GM12878 (cell line): ENCODE measurements at regions not wholly inside any gene's neighbourhood (a gene's known extent, or its start where the extent isn't known, plus 50 kb on each side); places are given as distances from the start of the nearest gene placed in this dataset.

Experiments
- ATAC-seq: fragments of 200-7000 bp; cut with Tn5 transposase; 3 replicates; pipeline ENCODE4 v1.9.1; 2020; ENCODE audit warnings: mild to moderate bottlenecking, moderate library complexity
- BruUV-seq: library from RNA; stranded (reverse); fragments of 400-500 nt; replicated peaks from 2 replicates; lab custom pipeline; 2021; lab: Mats Ljungman, UMichigan
- CTCF ChIA-PET: fragments of 300-600 bp; sonication (Branson Sonifier 250); formaldehyde crosslinking; extraction: SDS; loops from one replicate; lab custom pipeline; 2021; ENCODE audit warnings: inconsistent platforms; lab: Yijun Ruan, JAX
- POLR2A ChIA-PET: fragments of 350-600 bp; formaldehyde crosslinking; extraction: SDS; loops from one replicate; lab custom pipeline; 2021; ENCODE audit warnings: inconsistent platforms; lab: Charles Lee
- RAD21 ChIA-PET: fragments of 300-600 bp; sonication (Branson Sonifier 250); formaldehyde crosslinking; loops from one replicate; lab custom pipeline; 2023; ENCODE audit warnings: antibody characterized with exemption; ENCODE audit not compliant: unreplicated experiment; lab: Charles Lee
- SMC1A ChIA-PET: fragments of 300-600 bp; sonication (Branson Sonifier 250); formaldehyde crosslinking; loops from one replicate; lab custom pipeline; 2023; ENCODE audit not compliant: unreplicated experiment, uncharacterized antibody; lab: Charles Lee
- DNase-seq: peaks from one replicate; pipeline ENCODE4 v3.0.0-alpha.2; 2011; ENCODE audit warnings: low read depth, low spot score
- FAIRE-seq: peaks from 3 replicates; lab custom pipeline; 2011; peaks lifted over from hg19 to GRCh38; lab: Jason Lieb, UNC
- H2AFZ ChIP-seq: 2 replicates; pipeline ENCODE4 v1.6.0; 2011; ENCODE audit warnings: low read depth, low read length, control low read depth; ENCODE audit not compliant: control insufficient read depth
- H3K27ac ChIP-seq: 2 replicates; pipeline ENCODE4 v1.5.1; 2011; ENCODE audit warnings: control low read depth; ENCODE audit not compliant: control insufficient read depth, insufficient read depth
- H3K27me3 ChIP-seq, 2 experiments: replicated peaks in 1 of 2; 2 replicates each; pipeline versions ENCODE4 v1.6.0 to v1.6.1; 2011; ENCODE audit warnings: low read length in 1 of 2; ENCODE audit not compliant: control insufficient read depth in 2 of 2, insufficient read depth in 2 of 2
- H3K36me3 ChIP-seq, 2 experiments: 2 replicates each; pipeline ENCODE4 v1.5.1; 2011; ENCODE audit warnings: low read length in 1 of 2; ENCODE audit not compliant: control insufficient read depth in 2 of 2, insufficient read depth in 2 of 2
- H3K4me1 ChIP-seq: 2 replicates; pipeline ENCODE4 v1.6.1; 2011; ENCODE audit warnings: mild to moderate bottlenecking, low read length, moderate library complexity, mixed read lengths; ENCODE audit not compliant: control insufficient read depth, insufficient read depth
- H3K4me2 ChIP-seq: 2 replicates; pipeline ENCODE4 v1.6.0; 2011; ENCODE audit warnings: control low read depth; ENCODE audit not compliant: control insufficient read depth, insufficient read depth
- H3K4me3 ChIP-seq: fragments of 200-600 bp; sonication (generic); 2 replicates; pipeline ENCODE4 v1.5.1; 2016
- H3K79me2 ChIP-seq: 2 replicates; pipeline ENCODE4 v1.6.0; 2011; ENCODE audit warnings: low read length; ENCODE audit not compliant: control insufficient read depth, insufficient read depth
- H3K9ac ChIP-seq: 2 replicates; pipeline ENCODE4 v1.8.0; 2011; ENCODE audit warnings: low read length, control low read depth, mixed read lengths; ENCODE audit not compliant: control insufficient read depth, insufficient read depth
- H3K9me3 ChIP-seq: replicated peaks from 3 replicates; pipeline ENCODE4 v1.5.1; 2011; ENCODE audit warnings: mild to moderate bottlenecking, low read length; ENCODE audit not compliant: control insufficient read depth, insufficient read depth
- H4K20me1 ChIP-seq: 2 replicates; pipeline ENCODE4 v1.6.0; 2011; ENCODE audit not compliant: control insufficient read depth, insufficient read depth
- BHLHE40 ChIP-seq, 2 experiments: fragments of 450-650 bp in 1 of 2; IDR thresholded peaks; 2 replicates each; pipeline ENCODE4 v1.6.1; 2011 to 2017; ENCODE audit warnings: low read depth in 2 of 2, borderline replicate concordance in 1 of 2, improper control_type of control experiment in 1 of 2, low read length in 1 of 2, mild to moderate bottlenecking in 1 of 2
- CBX3 ChIP-seq: fragments of 200-600 bp; sonication (generic); IDR thresholded peaks from 2 replicates; pipeline ENCODE4 v1.6.1; 2016; ENCODE audit warnings: low read depth, borderline replicate concordance
- JUNB ChIP-seq: IDR thresholded peaks from 2 replicates; pipeline ENCODE4 v1.6.1; 2016; ENCODE audit warnings: antibody characterized with exemption, mild to moderate bottlenecking
- MYB ChIP-seq: fragments of 150-350 bp; IDR thresholded peaks from 2 replicates; pipeline ENCODE4 v1.6.1; 2014; ENCODE audit warnings: mild to moderate bottlenecking, low read depth, low read length, borderline replicate concordance
- RUNX3 ChIP-seq: IDR thresholded peaks from 2 replicates; pipeline ENCODE4 v1.6.1; 2012; ENCODE audit warnings: low read length, inconsistent platforms
- SREBF2 ChIP-seq: IDR thresholded peaks from 2 replicates; pipeline ENCODE4 v1.6.1; 2012; ENCODE audit warnings: mild to moderate bottlenecking, low read length
- TBL1XR1 ChIP-seq: IDR thresholded peaks from 2 replicates; pipeline ENCODE4 v1.6.1; 2012; ENCODE audit warnings: low read depth, low read length, improper control_type of control experiment
- WGBS: methylation state at CpG from one replicate; pipeline ENCODE4 v1.1.6; 2016; ENCODE audit warnings: low lambda C conversion rate; ENCODE audit not compliant: insufficient replicate concordance, insufficient coverage; ENCODE audit errors: missing lambda C conversion rate; 5-methylcytosine and 5-hydroxymethylcytosine counted together
- in situ Hi-C: fragments of 300-500 bp; cut with MboI; formaldehyde crosslinking; loops from 9 replicates; pipeline ENCODE4 v1.14.3; 2018; ENCODE audit warnings: mixed read lengths
- intact Hi-C: fragments of 100-400 bp; cut with micrococcal nuclease; formaldehyde crosslinking; loops from one replicate; pipeline ENCODE4 v1.14.2; 2022; ENCODE audit not compliant: unreplicated experiment
- TF ChIP-seq, protein P1 (sequence below): fragments of 450-650 bp; IDR thresholded peaks from 2 replicates; pipeline ENCODE4 v1.6.1; 2018; ENCODE audit warnings: borderline replicate concordance, mild to moderate bottlenecking; ENCODE audit not compliant: partially characterized antibody
- TF ChIP-seq, protein P2 (sequence below), 3 experiments: IDR thresholded peaks in 2 of 3; conservative IDR thresholded peaks in 1 of 3; 2 replicates each; pipeline ENCODE4 v1.5.1; 2011; ENCODE audit warnings: low read depth in 3 of 3, low read length in 3 of 3, mild to moderate bottlenecking in 3 of 3, control low read depth in 2 of 3, moderate library complexity in 2 of 3, inconsistent platforms in 1 of 3, mixed read lengths in 1 of 3; ENCODE audit not compliant: control insufficient read depth in 2 of 3, insufficient read depth in 1 of 3; ENCODE audit errors: extremely low read depth in 1 of 3
- TF ChIP-seq, protein P3 (sequence below): fragments of 450-650 bp; conservative IDR thresholded peaks from 2 replicates; pipeline ENCODE4 v1.6.1; 2017; ENCODE audit warnings: mild to moderate bottlenecking, moderate library complexity
- TF ChIP-seq, protein P4 (sequence below): fragments of 450-650 bp; IDR thresholded peaks from 2 replicates; pipeline ENCODE4 v1.6.1; 2017; ENCODE audit warnings: antibody characterized with exemption, mild to moderate bottlenecking, moderate library complexity
- TF ChIP-seq, protein P5 (sequence below): IDR thresholded peaks from 2 replicates; pipeline ENCODE4 v1.6.1; 2011; ENCODE audit warnings: low read depth, mild to moderate bottlenecking, low read length, moderate library complexity, borderline replicate concordance; ENCODE audit errors: extremely low read depth
- TF ChIP-seq, protein P6 (sequence below): IDR thresholded peaks from 2 replicates; pipeline ENCODE4 v1.6.1; 2011; ENCODE audit warnings: low read depth, low read length, improper control_type of control experiment, borderline replicate concordance

DNA sequence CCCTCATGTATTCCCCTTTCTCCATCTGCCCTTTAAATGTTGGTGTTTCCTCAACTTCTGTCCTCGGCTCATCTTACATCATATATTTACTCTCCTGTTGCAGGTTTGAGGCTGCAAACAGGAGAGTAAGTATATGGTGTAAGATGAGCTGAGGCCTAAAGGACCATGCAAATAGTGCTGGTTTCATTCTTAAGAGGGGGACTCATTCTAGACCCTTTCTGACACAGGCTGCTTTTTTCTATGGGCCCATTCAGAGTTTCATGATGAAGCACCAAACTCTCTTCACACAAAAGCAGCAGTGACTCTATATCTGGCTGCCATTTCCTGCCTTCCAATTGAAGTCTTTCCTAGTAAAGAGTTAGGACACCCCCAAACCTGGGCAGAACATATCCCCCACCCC lies 218.5 kb downstream of the PHLDA1 start:
- H3K4me1 ChIP-seq = peaks cover 4% of the 10 kb centered on the region; the same call in 1 of the 2 replicates
- BruUV-seq = no TSS peak
- ChIA-PET SMC1A (interaction anchor here (0.8 to 5.6 kb wide), 5 partner anchors 10 to 286 kb away, joined by 3 to 47 read pairs (median 3); partner anchors contain the start of gene PHLDA1), CTCF (no interaction called here), RAD21 (no interaction called here), POLR2A (no interaction called here)
- no peak for DNase-seq
- no peak overlapping the region for H2AFZ ChIP-seq
- no peaks in the 10 kb centered on the region for H3K9me3 ChIP-seq
- in situ Hi-C loops (no loop called here), intact Hi-C loops (no loop called here)
- FAIRE-seq = no peak
- H3K79me2 ChIP-seq = no peaks in the 10 kb centered on the region
- H4K20me1 ChIP-seq = no peaks in the 10 kb centered on the region
- peak; percentile 45 for ATAC-seq
- H3K4me3 ChIP-seq = no peak overlapping the region
- WGBS = 44% methylated on average over 1 of the region's 1 CpG
- no peaks in the 10 kb centered on the region for H3K36me3 ChIP-seq
- no peaks in the 10 kb centered on the region for H3K27me3 ChIP-seq
- H3K27ac ChIP-seq = no peak overlapping the region
- no peak overlapping the region for H3K4me2 ChIP-seq
- H3K9ac ChIP-seq = no peak overlapping the region
- TF ChIP-seq, protein P1, sequence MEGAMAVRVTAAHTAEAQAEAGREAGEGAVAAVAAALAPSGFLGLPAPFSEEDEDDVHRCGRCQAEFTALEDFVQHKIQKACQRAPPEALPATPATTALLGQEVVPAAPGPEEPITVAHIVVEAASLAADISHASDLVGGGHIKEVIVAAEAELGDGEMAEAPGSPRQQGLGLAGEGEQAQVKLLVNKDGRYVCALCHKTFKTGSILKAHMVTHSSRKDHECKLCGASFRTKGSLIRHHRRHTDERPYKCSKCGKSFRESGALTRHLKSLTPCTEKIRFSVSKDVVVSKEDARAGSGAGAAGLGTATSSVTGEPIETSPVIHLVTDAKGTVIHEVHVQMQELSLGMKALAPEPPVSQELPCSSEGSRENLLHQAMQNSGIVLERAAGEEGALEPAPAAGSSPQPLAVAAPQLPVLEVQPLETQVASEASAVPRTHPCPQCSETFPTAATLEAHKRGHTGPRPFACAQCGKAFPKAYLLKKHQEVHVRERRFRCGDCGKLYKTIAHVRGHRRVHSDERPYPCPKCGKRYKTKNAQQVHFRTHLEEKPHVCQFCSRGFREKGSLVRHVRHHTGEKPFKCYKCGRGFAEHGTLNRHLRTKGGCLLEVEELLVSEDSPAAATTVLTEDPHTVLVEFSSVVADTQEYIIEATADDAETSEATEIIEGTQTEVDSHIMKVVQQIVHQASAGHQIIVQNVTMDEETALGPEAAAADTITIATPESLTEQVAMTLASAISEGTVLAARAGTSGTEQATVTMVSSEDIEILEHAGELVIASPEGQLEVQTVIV = no peak
- no peak for TF ChIP-seq CBX3
- TF ChIP-seq RUNX3 = no peak
- no peak for TF ChIP-seq SREBF2
- TF ChIP-seq TBL1XR1 = no peak
- no peak for TF ChIP-seq MYB
- TF ChIP-seq, protein P2, sequence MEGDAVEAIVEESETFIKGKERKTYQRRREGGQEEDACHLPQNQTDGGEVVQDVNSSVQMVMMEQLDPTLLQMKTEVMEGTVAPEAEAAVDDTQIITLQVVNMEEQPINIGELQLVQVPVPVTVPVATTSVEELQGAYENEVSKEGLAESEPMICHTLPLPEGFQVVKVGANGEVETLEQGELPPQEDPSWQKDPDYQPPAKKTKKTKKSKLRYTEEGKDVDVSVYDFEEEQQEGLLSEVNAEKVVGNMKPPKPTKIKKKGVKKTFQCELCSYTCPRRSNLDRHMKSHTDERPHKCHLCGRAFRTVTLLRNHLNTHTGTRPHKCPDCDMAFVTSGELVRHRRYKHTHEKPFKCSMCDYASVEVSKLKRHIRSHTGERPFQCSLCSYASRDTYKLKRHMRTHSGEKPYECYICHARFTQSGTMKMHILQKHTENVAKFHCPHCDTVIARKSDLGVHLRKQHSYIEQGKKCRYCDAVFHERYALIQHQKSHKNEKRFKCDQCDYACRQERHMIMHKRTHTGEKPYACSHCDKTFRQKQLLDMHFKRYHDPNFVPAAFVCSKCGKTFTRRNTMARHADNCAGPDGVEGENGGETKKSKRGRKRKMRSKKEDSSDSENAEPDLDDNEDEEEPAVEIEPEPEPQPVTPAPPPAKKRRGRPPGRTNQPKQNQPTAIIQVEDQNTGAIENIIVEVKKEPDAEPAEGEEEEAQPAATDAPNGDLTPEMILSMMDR (IDR thresholded peaks at IDR 0.05 in 2 of 3, conservative IDR thresholded peaks at IDR 0.05 in 1 of 3; ENCODE audit: control insufficient read depth in 2 of 3, extremely low read depth in 1 of 3, insufficient read depth in 1 of 3, low read depth in 3 of 3, low read length in 3 of 3) = no peak
- TF ChIP-seq JUNB = no peak
- TF ChIP-seq, protein P3, sequence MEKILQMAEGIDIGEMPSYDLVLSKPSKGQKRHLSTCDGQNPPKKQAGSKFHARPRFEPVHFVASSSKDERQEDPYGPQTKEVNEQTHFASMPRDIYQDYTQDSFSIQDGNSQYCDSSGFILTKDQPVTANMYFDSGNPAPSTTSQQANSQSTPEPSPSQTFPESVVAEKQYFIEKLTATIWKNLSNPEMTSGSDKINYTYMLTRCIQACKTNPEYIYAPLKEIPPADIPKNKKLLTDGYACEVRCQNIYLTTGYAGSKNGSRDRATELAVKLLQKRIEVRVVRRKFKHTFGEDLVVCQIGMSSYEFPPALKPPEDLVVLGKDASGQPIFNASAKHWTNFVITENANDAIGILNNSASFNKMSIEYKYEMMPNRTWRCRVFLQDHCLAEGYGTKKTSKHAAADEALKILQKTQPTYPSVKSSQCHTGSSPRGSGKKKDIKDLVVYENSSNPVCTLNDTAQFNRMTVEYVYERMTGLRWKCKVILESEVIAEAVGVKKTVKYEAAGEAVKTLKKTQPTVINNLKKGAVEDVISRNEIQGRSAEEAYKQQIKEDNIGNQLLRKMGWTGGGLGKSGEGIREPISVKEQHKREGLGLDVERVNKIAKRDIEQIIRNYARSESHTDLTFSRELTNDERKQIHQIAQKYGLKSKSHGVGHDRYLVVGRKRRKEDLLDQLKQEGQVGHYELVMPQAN = no peak
- TF ChIP-seq, protein P4, sequence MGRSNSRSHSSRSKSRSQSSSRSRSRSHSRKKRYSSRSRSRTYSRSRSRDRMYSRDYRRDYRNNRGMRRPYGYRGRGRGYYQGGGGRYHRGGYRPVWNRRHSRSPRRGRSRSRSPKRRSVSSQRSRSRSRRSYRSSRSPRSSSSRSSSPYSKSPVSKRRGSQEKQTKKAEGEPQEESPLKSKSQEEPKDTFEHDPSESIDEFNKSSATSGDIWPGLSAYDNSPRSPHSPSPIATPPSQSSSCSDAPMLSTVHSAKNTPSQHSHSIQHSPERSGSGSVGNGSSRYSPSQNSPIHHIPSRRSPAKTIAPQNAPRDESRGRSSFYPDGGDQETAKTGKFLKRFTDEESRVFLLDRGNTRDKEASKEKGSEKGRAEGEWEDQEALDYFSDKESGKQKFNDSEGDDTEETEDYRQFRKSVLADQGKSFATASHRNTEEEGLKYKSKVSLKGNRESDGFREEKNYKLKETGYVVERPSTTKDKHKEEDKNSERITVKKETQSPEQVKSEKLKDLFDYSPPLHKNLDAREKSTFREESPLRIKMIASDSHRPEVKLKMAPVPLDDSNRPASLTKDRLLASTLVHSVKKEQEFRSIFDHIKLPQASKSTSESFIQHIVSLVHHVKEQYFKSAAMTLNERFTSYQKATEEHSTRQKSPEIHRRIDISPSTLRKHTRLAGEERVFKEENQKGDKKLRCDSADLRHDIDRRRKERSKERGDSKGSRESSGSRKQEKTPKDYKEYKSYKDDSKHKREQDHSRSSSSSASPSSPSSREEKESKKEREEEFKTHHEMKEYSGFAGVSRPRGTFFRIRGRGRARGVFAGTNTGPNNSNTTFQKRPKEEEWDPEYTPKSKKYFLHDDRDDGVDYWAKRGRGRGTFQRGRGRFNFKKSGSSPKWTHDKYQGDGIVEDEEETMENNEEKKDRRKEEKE = no peak
- TF ChIP-seq BHLHE40 (IDR thresholded peaks at IDR 0.05; ENCODE audit: borderline replicate concordance in 1 of 2, low read depth in 2 of 2, low read length in 1 of 2) = no peak
- TF ChIP-seq, protein P5, sequence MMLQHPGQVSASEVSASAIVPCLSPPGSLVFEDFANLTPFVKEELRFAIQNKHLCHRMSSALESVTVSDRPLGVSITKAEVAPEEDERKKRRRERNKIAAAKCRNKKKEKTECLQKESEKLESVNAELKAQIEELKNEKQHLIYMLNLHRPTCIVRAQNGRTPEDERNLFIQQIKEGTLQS = no peak
- TF ChIP-seq, protein P6, sequence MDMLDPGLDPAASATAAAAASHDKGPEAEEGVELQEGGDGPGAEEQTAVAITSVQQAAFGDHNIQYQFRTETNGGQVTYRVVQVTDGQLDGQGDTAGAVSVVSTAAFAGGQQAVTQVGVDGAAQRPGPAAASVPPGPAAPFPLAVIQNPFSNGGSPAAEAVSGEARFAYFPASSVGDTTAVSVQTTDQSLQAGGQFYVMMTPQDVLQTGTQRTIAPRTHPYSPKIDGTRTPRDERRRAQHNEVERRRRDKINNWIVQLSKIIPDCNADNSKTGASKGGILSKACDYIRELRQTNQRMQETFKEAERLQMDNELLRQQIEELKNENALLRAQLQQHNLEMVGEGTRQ = no peak
